SK-N-MC (cell line): ENCODE measurements at regions not wholly inside any gene's neighbourhood (a gene's known extent, or its start where the extent isn't known, plus 50 kb on each side); places are given as distances from the start of the nearest gene placed in this dataset.

Experiments used
- DNase-seq: peaks from one replicate; pipeline ENCODE4 v3.0.0-alpha.2; 2011; ENCODE audit warnings: low read depth, low spot score
- H3K27ac ChIP-seq: fragments of 200-600 bp; sonication (generic); 2 replicates; pipeline ENCODE4 v1.5.1; 2016; ENCODE audit warnings: mixed run types
- H3K36me3 ChIP-seq: fragments of 200-600 bp; sonication (generic); 2 replicates; pipeline ENCODE4 v1.6.1; 2017; ENCODE audit warnings: antibody characterized with exemption, low read length, mixed read lengths; ENCODE audit not compliant: insufficient read depth
- H3K4me3 ChIP-seq: fragments of 200-600 bp; sonication (generic); 2 replicates; pipeline ENCODE4 v1.5.1; 2016
- H3K9ac ChIP-seq: fragments of 200-600 bp; sonication (generic); 2 replicates; pipeline ENCODE4 v1.8.0; 2017; ENCODE audit warnings: mixed run types, mixed read lengths; ENCODE audit not compliant: insufficient read length
- H3K9me3 ChIP-seq: fragments of 200-600 bp; sonication (generic); 2 replicates; pipeline ENCODE4 v1.6.1; 2017; ENCODE audit warnings: low read depth, mild to moderate bottlenecking, antibody characterized with exemption, low read length, moderate library complexity, mixed read lengths
- EZH2 ChIP-seq: fragments of 200-600 bp; sonication (generic); IDR thresholded peaks from one replicate; pipeline ENCODE4 v1.6.1; 2017; ENCODE audit warnings: antibody characterized with exemption
- FOXP2 ChIP-seq: optimal IDR thresholded peaks from 2 replicates; pipeline ENCODE3; 2011; ENCODE audit warnings: mild to moderate bottlenecking, moderate library complexity; ENCODE audit not compliant: insufficient read depth; ENCODE audit errors: extremely low read length, control extremely low read depth
- POLR2AphosphoS5 ChIP-seq: IDR thresholded peaks from 2 replicates; pipeline ENCODE4 v1.6.1; 2012; ENCODE audit warnings: mild to moderate bottlenecking, low read depth, low read length, borderline replicate concordance

DNA sequence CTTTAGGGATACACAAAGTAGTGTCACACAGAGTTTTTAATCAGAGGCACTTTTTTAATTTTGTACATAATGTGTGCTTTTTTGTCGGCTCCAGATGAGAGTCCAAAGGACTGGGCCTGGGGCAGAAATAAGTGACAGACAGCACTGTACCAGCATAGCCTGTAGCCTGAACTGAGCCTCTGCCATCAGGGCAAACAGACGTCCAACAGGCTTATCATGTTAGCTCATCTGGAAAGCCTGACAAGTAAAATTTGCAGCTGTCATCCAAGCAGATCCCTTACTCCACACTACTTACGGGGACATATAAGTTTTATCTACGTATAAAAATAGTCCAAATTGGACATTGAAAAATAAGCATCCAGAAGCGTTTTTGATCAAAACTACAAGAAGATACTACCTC lies 233.1 kb upstream of the GAS1 start:
- Histone ChIP-seq H3K9me3 (peaks cover 5% of the 10 kb centered on the region; the same call in 1 of the 2 replicates), H3K9ac (no peak overlapping the region), H3K27ac (peak overlapping the region; percentile 67; the same call in 1 of the 2 replicates), H3K4me3 (no peak overlapping the region), H3K36me3 (no peaks in the 10 kb centered on the region)
- DNase-seq = no peak
- TF ChIP-seq POLR2AphosphoS5 (no peak), FOXP2 (no peak), EZH2 (no peak)

DNA sequence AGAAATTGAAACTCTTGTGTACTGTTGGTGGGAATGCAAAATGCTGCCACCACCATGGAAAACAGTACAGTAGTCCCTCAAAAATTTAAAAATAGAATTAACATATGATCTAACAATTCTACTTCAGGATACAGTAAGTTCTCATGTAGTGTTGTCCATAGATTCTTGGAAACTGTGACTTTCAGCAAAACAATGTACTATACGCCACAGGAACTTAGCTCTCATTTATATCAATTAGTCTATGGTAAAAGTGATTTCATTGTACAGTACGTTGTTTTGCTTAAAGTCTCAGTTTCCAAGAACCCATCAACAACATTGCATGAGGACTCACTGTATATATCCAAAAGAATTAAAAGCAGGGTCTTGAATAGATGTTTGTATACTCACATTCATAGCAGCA lies 233.5 kb upstream of the GAS1 start:
- Histone ChIP-seq H3K27ac (no peak overlapping the region), H3K9ac (no peak overlapping the region), H3K4me3 (no peak overlapping the region), H3K36me3 (no peaks in the 10 kb centered on the region), H3K9me3 (peaks cover 5% of the 10 kb centered on the region; the same call in 1 of the 2 replicates)
- DNase-seq = no peak
- no peak for TF ChIP-seq EZH2
- TF ChIP-seq POLR2AphosphoS5 = no peak
- TF ChIP-seq FOXP2 = no peak

DNA sequence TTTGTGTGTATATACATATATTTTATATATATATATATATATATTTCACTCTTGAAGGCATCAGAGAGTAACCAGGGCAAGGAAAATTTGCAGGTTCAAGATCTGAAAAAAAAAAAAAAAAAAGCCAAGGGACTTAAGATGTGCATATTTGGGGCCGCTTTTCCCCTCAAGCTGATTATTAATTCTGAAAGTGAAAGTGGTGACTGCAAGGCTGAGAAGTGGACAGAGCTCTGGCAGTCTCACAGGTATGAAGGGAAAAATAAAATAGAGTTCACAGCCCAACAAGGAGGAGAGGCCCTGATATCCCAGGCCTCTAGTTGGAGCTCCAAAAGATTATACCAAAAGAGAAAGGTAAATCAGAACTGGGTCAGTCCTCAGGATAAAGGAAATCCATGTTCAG lies 234.4 kb upstream of the GAS1 start:
- no peaks in the 10 kb centered on the region for H3K36me3 ChIP-seq
- H3K9ac ChIP-seq = no peak overlapping the region
- peaks cover 5% of the 10 kb centered on the region; the same call in 1 of the 2 replicates for H3K9me3 ChIP-seq
- TF ChIP-seq POLR2AphosphoS5 (no peak), FOXP2 (no peak), EZH2 (no peak)
- no peak for DNase-seq
- H3K27ac ChIP-seq = no peak overlapping the region
- no peak overlapping the region for H3K4me3 ChIP-seq

GRCh38 chr9:87184956-87185642 lies 237.8 kb upstream of the GAS1 start:
- H3K36me3 ChIP-seq = no peaks in the 10 kb centered on the region
- peaks cover 5% of the 10 kb centered on the region; the same call in 1 of the 2 replicates for H3K9me3 ChIP-seq
- no peak for DNase-seq
- no peak overlapping the region for H3K9ac ChIP-seq
- H3K4me3 ChIP-seq = no peak overlapping the region
- no peak for TF ChIP-seq POLR2AphosphoS5
- TF ChIP-seq EZH2 = no peak
- TF ChIP-seq FOXP2 = no peak
- H3K27ac ChIP-seq = 0 out of 2 replicates have a peak overlapping the region, but pooled peaks have one; percentile 7

DNA sequence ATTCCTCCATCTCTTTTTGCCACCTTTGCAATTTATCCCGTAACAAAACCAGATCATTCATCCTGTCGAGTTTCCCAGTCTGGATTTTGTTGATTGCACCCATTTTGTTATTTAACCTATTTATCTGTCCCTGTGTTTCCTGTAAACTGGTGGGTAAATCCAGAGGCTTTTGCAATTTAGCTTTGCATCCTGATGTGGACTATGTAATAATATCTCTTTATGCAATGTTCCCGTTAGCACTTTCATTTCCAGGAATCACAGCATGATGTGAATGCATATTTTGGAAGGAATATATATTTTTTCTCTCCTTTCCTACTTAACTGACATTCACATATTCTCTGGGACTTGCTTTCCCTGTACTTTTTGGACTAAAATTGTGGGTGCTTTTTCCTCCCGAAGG lies 240.3 kb upstream of the GAS1 start:
- no peaks in the 10 kb centered on the region for H3K36me3 ChIP-seq
- TF ChIP-seq FOXP2 = no peak
- TF ChIP-seq POLR2AphosphoS5 = no peak
- TF ChIP-seq EZH2 = no peak
- peaks cover 4% of the 10 kb centered on the region; the same call in 1 of the 2 replicates for H3K9me3 ChIP-seq
- DNase-seq = no peak
- no peak overlapping the region for H3K4me3 ChIP-seq
- H3K9ac ChIP-seq = no peak overlapping the region
- H3K27ac ChIP-seq = no peak overlapping the region

DNA sequence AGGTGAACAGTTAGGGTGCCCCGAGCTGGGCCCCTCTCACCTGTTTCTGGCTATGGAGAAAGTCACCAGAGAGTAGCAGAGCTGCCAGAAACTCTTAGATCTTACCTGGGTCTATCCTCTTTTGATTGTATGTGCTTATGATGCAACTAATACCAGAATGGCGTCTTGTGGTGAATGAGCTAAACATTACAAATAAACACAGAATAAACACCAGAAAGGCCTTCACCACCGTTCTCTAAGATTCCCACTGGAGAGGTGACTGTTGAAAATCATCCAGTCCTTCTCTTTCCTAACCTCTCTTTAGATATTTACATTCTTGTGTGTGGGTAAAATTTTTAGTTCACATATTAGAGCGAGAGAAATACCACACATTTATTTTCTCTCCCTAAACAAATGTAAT lies 241.7 kb upstream of the GAS1 start:
- DNase-seq = no peak

DNA sequence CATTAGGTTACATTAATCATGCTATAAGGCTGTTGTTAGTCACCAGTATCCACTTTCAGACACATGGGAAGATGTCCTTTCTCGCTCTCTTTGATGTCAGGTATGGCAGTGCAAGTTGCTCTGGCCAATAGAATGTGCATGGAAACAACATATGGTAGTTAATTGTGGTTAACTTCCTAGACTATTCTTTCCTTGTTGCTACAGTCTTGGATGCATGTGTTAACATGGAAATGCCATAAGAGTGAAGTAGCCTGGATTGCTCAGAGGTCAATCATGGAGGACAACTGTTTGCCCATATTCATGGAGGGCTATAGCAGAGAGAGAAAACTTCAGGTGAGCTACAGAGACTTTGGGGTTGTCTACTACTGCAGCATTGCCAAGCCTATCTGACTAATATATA lies 245.8 kb upstream of the GAS1 start:
- peak overlapping the region; percentile 43 for H3K9ac ChIP-seq
- H3K27ac ChIP-seq = peak overlapping the region; percentile 93
- no peaks in the 10 kb centered on the region for H3K9me3 ChIP-seq
- H3K36me3 ChIP-seq = no peaks in the 10 kb centered on the region
- H3K4me3 ChIP-seq = peak overlapping the region; percentile 58
- no peak for DNase-seq
- no peak for TF ChIP-seq EZH2
- no peak for TF ChIP-seq POLR2AphosphoS5
- no peak for TF ChIP-seq FOXP2

More for the DNA sequence above, 241.7 kb upstream of the GAS1 start:
- H3K9ac ChIP-seq = no peak overlapping the region
- H3K9me3 ChIP-seq = no peaks in the 10 kb centered on the region
- no peak overlapping the region for H3K27ac ChIP-seq
- TF ChIP-seq POLR2AphosphoS5 (no peak), EZH2 (no peak), FOXP2 (no peak)
- no peaks in the 10 kb centered on the region for H3K36me3 ChIP-seq
- H3K4me3 ChIP-seq = no peak overlapping the region

DNA sequence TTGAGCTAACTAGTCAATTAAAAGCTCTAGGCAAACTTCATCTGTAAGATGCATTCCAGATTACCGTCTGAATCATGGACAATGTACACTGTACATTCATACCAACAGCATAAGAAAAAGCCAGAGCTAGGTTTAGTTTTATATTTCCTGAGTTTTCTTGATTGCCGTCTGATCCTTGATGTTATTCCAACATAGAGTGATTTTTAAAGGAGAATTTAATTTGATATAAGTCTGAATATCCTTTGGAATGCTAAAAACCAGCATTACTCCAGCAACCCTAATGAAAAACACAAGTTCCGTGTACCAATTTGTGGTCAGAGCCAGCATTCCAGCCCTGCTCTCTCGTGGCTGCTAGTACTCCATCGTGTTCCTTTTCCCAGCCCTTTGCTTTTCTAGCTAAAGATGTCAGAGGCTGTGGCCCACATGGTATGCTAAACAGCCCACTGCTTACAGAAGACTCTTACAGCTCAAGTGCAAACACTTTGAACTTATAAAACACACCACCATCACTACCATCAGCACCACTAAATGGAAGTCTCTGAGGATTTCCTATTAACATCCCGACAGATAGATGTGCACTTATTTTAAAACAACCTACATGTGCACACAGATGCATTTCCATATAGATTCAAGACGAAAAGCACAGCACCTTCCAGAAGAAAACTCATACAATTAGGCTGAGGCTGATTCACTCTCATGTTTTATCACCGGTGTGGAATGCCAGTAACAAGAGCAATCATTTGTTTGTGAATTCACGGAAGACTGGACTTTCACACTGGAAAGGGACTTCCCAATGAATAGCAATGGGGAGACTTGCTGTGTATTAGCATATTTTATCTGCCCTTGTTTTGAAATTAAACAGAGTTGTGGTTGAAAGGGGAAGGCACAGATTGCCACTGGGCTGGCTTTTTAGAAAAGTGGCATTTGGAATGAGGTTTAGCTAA lies 246.9 kb upstream of the GAS1 start:
- H3K4me3 ChIP-seq = peak overlapping the region; percentile 58
- TF ChIP-seq FOXP2 = peak; percentile 42
- no peak for TF ChIP-seq EZH2
- peak; percentile 38; the same call in 1 of the 2 replicates for TF ChIP-seq POLR2AphosphoS5
- no peaks in the 10 kb centered on the region for H3K36me3 ChIP-seq
- peak; percentile 92 for DNase-seq
- H3K9ac ChIP-seq = peak overlapping the region; percentile 43
- no peaks in the 10 kb centered on the region for H3K9me3 ChIP-seq
- H3K27ac ChIP-seq = peak overlapping the region; percentile 93
